Pulmonary artery endothelial cell (primary cell): ENCODE measurements at regions not wholly inside any gene's neighbourhood (a gene's known extent, or its start where the extent isn't known, plus 50 kb on each side); places are given as distances from the start of the nearest gene placed in this dataset.
"Not testable (repeated sequence)": the region's sequence is repeated elsewhere in the genome, so short reads cannot be mapped to it uniquely, and the experiment has no call there.

Source experiments
- DNase-seq: peaks from one replicate; pipeline ENCODE4 v3.0.0-alpha.2; 2011; ENCODE audit warnings: low read depth, low spot score

DNA sequence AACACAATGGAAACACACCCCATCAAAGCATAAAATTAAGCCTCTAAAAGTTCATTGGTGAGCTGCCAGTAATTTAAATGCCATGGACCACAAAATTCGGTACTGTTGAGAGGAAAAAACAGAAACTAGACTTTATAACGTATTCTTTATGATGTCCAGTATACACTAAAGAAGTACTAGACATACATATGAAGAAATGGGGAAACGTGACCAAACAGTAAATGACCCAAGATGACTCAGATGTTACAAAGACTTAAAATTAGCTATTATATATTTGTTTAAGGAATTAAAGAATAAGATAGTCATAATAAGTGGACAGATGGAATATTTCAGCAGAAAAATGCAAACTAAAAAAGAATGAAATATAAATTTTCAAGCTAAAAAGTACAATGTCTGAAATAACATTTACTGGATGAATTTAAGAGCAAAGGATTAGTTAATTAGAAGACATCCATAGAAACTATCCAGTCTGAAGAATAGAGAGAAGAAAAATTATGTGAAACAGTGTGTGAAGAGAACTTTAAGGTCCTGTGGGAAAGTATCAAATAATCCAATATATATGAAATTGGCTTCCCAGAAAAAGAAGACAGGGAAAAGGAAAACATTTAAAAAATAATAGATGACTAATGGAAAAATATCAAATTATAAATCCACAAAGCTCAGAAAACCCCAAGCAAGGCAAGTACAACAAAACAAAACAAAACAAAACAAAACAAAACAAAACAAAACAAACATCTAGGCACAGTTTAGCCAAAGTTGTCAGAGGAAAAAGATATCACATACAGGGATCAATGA is 69.4 kb downstream of the SAMD9 start:
- DNase-seq = no peak

DNA sequence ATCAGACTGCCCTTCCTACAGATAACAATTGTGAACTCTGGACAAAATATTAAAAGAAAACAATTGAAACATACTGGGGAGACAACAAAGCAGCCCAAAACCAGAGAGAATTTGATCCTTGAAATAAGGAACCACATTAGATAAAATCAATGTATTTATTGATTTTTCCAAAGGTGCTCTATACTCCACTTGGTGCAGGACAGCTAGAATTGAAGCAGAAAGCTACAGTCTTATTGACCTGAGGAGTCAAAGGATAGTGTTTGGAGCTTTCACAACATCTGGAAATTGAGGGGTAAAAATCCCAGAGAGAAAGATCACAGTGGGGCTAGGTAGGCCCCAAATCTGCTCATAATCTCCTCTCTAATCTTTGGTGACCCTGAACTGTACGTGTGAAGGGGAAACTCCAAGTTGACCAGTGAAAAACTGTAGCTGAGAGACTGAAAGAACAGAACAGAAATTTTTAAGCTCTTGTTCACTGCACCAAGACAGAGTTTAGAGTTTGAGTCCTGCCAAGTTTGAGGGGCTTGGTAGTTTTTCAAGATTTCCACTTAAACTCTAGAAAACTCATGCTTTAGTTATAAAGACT is 70.2 kb downstream of the SAMD9 start:
- DNase-seq = no peak

DNA sequence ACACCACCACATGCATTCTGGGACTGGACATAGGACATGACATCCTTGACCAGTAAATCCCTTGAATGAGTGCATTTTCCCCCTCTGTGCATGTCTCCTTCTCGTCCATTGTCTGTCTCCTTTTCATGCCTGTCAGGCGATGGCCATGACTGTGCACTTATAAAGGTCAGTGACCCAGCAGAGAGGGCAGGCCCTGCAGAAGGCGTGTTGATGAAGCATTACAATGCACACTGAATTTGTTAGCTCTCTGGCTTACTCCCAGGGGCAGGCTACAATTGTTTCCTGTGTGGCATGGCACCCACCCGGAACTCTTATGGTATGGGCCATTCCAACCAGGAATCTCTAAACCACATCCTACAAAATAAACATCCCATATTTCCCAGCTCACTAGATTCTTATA is 71.1 kb downstream of the SAMD9 start:
- no peak for DNase-seq

DNA sequence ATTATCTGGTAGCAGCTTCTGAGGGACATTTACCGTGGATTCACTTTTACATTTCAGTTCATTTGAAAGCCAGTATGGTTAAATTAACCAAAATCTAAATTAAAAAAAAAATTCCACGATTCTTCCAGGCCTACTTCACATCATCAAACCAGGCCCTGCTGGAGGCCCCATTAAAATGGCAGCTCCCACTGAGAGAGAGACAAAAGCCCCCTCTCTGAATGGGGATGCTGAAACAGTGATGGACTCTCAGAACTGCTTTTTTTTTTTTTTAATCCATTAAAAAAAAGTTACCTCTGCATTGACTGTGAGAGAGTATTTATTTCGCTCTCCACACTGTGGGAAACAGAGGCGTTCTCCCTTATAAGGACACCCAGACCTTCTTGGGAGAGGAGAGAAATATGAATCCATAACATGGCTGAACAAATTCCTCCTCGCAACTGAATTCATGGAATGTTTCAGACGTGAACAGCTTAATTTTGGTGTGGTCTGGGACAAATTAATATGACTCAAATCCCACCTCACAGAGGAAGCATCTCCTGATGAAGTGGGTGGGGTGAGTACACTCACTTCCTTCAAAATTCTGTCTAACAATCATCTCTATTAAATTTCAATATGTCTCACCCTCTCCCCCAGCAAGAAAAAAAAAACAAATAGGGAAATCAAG is 73.5 kb downstream of the SAMD9 start:
- DNase-seq = no peak

DNA sequence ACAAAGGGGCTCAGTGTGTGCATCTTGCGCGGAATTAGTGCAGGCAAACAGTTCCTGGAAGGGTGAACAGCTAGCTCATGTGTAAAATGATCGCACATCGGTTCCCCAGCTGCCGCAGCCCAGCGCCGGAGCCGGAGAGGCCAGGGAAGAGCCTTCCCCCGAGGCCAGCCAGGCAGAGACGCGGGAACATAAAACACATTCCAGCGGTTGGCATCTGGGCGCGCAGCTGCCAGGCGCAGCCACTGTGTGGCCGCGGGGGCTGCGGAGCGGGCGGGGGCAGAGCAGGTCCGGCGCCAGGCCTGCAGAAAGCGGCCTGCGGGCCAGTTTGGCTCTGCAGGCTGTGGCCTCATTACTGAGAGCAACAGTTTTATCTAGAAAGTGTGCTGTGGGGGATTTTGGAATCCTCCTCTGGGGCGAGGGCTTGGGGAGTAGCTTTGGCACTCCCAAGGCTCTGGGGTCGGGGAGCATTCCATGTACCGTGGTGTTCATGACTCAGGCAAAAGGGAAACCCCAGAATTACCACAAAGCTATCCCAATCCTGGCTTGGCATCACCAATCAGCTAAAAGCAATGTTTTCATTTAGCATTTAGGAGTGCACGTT is 74.3 kb downstream of the SAMD9 start:
- no peak for DNase-seq

GRCh38 chr7:93040355-93040754 is 77.4 kb downstream of the SAMD9 start:
- no peak for DNase-seq

- DNase-seq = no peak
These were observed 78.0 kb downstream of the SAMD9 start for GRCh38 chr7:93039786-93040185.

- no peak for DNase-seq
These were observed 78.5 kb downstream of the SAMD9 start for GRCh38 chr7:93039282-93039681.

GRCh38 chr7:93036807-93037206 is 81.0 kb downstream of the SAMD9 start:
- no peak for DNase-seq

GRCh38 chr7:93036149-93036640 is 81.6 kb downstream of the SAMD9 start:
- DNase-seq = no peak

- no peak for DNase-seq
These were observed 86.0 kb downstream of the SAMD9 start for GRCh38 chr7:93031795-93032194.

DNA sequence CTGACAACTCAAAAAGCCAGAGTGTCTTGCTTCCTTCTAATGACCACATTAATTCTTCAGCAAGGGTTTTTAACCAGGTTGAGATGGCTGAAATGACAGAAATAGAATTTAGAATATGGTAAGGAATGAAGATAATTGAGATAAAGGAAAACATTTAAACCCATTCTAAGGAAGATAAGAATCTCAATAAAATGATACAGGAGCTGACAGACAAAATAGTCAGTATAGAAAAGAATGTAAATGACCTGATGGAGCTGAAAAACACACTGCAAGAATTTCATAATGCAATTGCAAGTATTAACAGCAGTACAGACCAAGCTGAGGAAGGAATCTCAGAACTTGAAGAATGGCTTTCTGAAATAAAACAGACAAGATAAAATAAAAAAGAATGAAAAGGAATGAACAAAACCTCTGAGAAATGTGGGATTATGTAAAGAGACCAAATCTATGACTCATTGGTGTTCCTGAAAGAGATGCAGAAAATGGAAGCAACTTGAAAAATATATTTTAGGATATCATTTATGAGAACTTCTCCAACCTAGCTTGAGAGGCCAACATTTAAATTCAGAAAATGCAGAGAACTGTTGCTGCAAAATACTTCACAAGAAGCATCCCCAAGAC is 87.1 kb downstream of the SAMD9 start:
- no peak for DNase-seq

GRCh38 chr7:93029056-93029455 is 88.7 kb downstream of the SAMD9 start:
- DNase-seq = no peak

DNA sequence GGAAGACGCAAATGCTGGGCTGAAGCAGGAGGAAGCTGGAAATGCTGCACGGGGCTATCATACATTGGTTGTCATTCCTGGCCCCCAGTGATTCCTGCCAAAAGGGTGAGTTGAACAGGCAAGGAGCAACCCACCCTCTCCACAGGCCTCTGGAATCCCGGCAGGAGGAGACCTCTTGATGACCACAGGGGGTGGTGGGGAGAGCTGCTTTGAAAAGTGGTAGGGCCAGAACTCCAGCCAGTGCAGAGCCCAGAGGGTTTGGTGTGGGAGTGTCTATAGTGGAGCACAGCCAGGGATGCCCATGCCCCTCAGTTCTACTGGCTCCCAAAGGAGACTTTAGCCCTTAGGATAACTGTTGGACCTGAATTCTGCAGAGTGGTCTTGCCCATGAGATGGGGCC is 89.2 kb downstream of the SAMD9 start:
- no peak for DNase-seq

DNA sequence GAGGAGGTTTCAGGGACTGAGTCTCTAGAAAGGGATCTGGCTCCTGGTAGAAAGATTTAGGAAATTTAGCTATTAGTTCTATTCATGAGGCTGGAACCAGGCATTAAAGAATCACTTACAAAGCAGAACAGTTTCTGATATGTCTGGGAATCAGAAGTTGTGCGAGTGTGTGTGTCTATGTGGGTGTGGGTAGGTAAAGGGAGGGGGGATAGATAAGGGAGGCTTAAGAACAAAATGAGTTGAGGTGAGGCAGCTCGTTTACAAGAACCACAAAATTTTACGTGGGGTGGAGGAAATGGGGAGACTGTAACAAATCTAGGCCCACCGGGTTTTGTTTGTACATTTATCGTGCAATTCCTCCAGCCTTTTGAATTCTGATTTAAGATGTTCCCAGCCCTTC is 90.7 kb downstream of the SAMD9 start:
- DNase-seq = no peak

DNA sequence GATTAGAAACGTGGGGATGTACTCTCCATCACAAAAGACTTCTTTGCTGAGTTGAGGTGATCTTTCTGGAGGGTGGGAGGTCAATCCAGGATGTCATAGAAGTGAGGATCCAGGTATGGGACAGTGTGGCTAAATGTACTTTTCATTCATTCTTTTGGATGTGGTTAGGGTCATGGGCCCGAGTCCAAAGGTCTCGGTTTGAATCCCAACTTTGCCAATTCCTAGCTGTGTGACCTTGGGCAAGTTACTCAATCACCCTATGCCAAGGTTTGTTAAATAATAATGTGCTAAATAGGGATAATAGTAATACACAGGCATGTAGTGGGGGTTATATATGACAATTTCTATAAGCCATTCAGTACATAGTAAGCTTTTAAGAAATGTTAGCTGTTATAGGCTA is 91.4 kb downstream of the SAMD9 start:
- DNase-seq = no peak

- DNase-seq = no peak
These were observed 92.4 kb downstream of the SAMD9 start for GRCh38 chr7:93025389-93025788.

DNA sequence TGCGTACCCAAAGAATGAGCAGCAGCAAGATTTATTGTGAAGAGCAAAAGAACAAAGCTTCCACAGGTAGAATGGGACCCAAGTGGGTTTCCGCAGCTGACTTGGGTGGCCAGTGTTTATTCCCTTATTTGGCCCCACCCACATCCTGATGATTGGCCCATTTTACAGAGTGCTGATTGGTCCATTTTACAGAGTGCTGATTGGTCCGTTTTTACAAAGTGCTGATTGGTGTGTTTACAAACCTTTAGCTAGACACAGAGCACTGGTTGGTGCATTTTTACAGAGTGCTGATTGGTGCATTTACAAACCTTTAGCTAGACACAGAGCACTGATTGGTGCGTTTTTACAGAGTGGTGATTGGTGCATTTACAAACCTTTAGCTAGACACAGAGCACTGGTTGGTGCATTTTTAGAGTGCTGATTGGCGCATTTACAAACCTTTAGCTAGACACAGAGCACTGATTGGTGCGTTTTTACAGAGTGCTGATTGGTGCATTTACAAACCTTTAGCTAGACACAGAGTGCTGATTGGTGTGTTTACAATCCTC is 94.8 kb downstream of the SAMD9 start:
- DNase-seq = not testable (repeated sequence)

GRCh38 chr7:93021748-93022147 is 96.0 kb downstream of the SAMD9 start:
- DNase-seq = no peak

GRCh38 chr7:93018716-93019115 is 99.1 kb downstream of the SAMD9 start:
- no peak for DNase-seq

- DNase-seq = no peak
These were observed 100.9 kb downstream of the SAMD9 start for GRCh38 chr7:93016681-93017381.
